ENCODE measurements at regions not wholly inside any gene's neighbourhood (a gene's known extent, or its start where the extent isn't known, plus 50 kb on each side); places are given as distances from the start of the nearest gene placed in this dataset.

DNA sequence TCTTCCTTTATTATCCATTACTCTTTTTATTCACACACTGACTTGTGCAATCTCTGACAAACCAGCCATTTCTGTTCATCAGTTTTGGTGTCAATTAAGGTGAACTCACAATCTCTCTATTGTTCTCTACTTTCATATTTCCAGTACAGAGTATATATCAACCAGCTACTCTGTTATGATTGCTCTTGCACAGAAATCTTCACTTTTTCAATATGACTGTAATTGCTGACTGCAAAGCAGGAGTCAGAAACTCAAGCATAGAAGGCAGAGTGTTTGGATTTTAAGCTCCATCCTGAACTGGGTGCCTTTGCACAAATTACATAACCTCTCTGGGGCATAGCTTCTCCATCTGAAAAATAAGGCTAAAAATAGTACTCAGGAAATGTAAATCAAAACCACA, 1042.0 kb downstream of the GRM8 start:
- Histone ChIP-seq H3K9ac (ENCODE audit: control insufficient read depth, extremely low read depth, insufficient read depth, low read length) (no peak overlapping the region), H4K20me1 (ENCODE audit: control insufficient read depth, extremely low read depth, insufficient read depth, low read length) (no peaks in the 10 kb centered on the region), H3K27me3 (ENCODE audit: control insufficient read depth, extremely low read depth, insufficient read depth, low read length) (no peaks in the 10 kb centered on the region), H3K36me3 (ENCODE audit: control insufficient read depth in 2 of 2, extremely low read depth in 1 of 2, insufficient read depth in 2 of 2, low read length in 2 of 2) (no peaks in the 10 kb centered on the region), H3K9me3 (ENCODE audit: control insufficient read depth, low read depth, low read length) (no peaks in the 10 kb centered on the region), H3K79me2 (ENCODE audit: control insufficient read depth, insufficient read depth, low read length) (no peaks in the 10 kb centered on the region), H3K27ac (ENCODE audit: control insufficient read depth, insufficient read depth, low read length) (no peak overlapping the region), H3K9me1 (ENCODE audit: control insufficient read depth, extremely low read depth, insufficient read depth, low read length) (no peaks in the 10 kb centered on the region), H3K4me2 (ENCODE audit: control insufficient read depth, extremely low read depth, insufficient read depth, low read depth, low read length) (no peak overlapping the region), H3K4me3 (ENCODE audit: control insufficient read depth in 2 of 3, extremely low read depth in 1 of 3, insufficient read depth in 2 of 3, low read depth in 1 of 3, low read length in 3 of 3) (no peak overlapping the region), H3K4me1 (ENCODE audit: control insufficient read depth, extremely low read depth, insufficient read depth, low read length) (peaks cover 5% of the 10 kb centered on the region), H2AFZ (ENCODE audit: control insufficient read depth, low read length) (no peak overlapping the region)
- dilution Hi-C loops (cut with MboI; ENCODE audit: extremely low pct_ligation_motif_present, low sequenced_read_pairs), result no loop called here
- FAIRE-seq (no peak), DNase-seq (ENCODE audit: low read depth, low spot score) (no peak)
- TF ChIP-seq EZH2 (IDR thresholded peaks at IDR 0.05; ENCODE audit: low read length) (no peak), CTCF (optimal IDR thresholded peaks at IDR 0.05 in 1 of 3, IDR thresholded peaks at IDR 0.05 in 1 of 3, conservative IDR thresholded peaks at IDR 0.05 in 1 of 3; ENCODE audit: extremely low read depth in 1 of 3, insufficient read depth in 2 of 3, low read length in 3 of 3) (no peak)

- Histone ChIP-seq H3K4me2 (ENCODE audit: control insufficient read depth, extremely low read depth, insufficient read depth, low read depth, low read length) (no peak overlapping the region), H3K9me1 (ENCODE audit: control insufficient read depth, extremely low read depth, insufficient read depth, low read length) (no peaks in the 10 kb centered on the region), H3K27ac (ENCODE audit: control insufficient read depth, insufficient read depth, low read length) (no peak overlapping the region), H3K4me3 (ENCODE audit: control insufficient read depth in 2 of 3, extremely low read depth in 1 of 3, insufficient read depth in 2 of 3, low read depth in 1 of 3, low read length in 3 of 3) (no peak overlapping the region), H3K9me3 (ENCODE audit: control insufficient read depth, low read depth, low read length) (no peaks in the 10 kb centered on the region), H2AFZ (ENCODE audit: control insufficient read depth, low read length) (no peak overlapping the region), H3K9ac (ENCODE audit: control insufficient read depth, extremely low read depth, insufficient read depth, low read length) (no peak overlapping the region), H3K4me1 (ENCODE audit: control insufficient read depth, extremely low read depth, insufficient read depth, low read length) (no peaks in the 10 kb centered on the region), H3K79me2 (ENCODE audit: control insufficient read depth, insufficient read depth, low read length) (no peaks in the 10 kb centered on the region), H4K20me1 (ENCODE audit: control insufficient read depth, extremely low read depth, insufficient read depth, low read length) (no peaks in the 10 kb centered on the region), H3K27me3 (ENCODE audit: control insufficient read depth, extremely low read depth, insufficient read depth, low read length) (no peaks in the 10 kb centered on the region), H3K36me3 (ENCODE audit: control insufficient read depth in 2 of 2, extremely low read depth in 1 of 2, insufficient read depth in 2 of 2, low read length in 2 of 2) (no peaks in the 10 kb centered on the region)
- DNase-seq (ENCODE audit: low read depth, low spot score), result no peak
- dilution Hi-C loops (cut with MboI; ENCODE audit: extremely low pct_ligation_motif_present, low sequenced_read_pairs), result no loop called here
- no peak for TF ChIP-seq EZH2 (IDR thresholded peaks at IDR 0.05; ENCODE audit: low read length)
- no peak for FAIRE-seq
These were observed 1049.6 kb downstream of the GRM8 start for GRCh38 chr7:126203185-126203584.

- no peak overlapping the region for H2AFZ ChIP-seq (ENCODE audit: control insufficient read depth, low read length)
- no peak overlapping the region for H3K4me3 ChIP-seq (ENCODE audit: control insufficient read depth in 2 of 3, extremely low read depth in 1 of 3, insufficient read depth in 2 of 3, low read depth in 1 of 3, low read length in 3 of 3)
- no peaks in the 10 kb centered on the region for H3K4me1 ChIP-seq (ENCODE audit: control insufficient read depth, extremely low read depth, insufficient read depth, low read length)
- H3K9ac ChIP-seq (ENCODE audit: control insufficient read depth, extremely low read depth, insufficient read depth, low read length), result no peak overlapping the region
- H3K79me2 ChIP-seq (ENCODE audit: control insufficient read depth, insufficient read depth, low read length), result no peaks in the 10 kb centered on the region
- DNase-seq (ENCODE audit: low read depth, low spot score), result no peak
- no peak overlapping the region for H3K27ac ChIP-seq (ENCODE audit: control insufficient read depth, insufficient read depth, low read length)
- H3K36me3 ChIP-seq (ENCODE audit: control insufficient read depth in 2 of 2, extremely low read depth in 1 of 2, insufficient read depth in 2 of 2, low read length in 2 of 2), result no peaks in the 10 kb centered on the region
- TF ChIP-seq CTCF (optimal IDR thresholded peaks at IDR 0.05 in 1 of 3, IDR thresholded peaks at IDR 0.05 in 1 of 3, conservative IDR thresholded peaks at IDR 0.05 in 1 of 3; ENCODE audit: extremely low read depth in 1 of 3, insufficient read depth in 2 of 3, low read length in 3 of 3) (no peak), EZH2 (IDR thresholded peaks at IDR 0.05; ENCODE audit: low read length) (no peak)
- no peaks in the 10 kb centered on the region for H3K9me3 ChIP-seq (ENCODE audit: control insufficient read depth, low read depth, low read length)
- no peaks in the 10 kb centered on the region for H3K9me1 ChIP-seq (ENCODE audit: control insufficient read depth, extremely low read depth, insufficient read depth, low read length)
- no peaks in the 10 kb centered on the region for H3K27me3 ChIP-seq (ENCODE audit: control insufficient read depth, extremely low read depth, insufficient read depth, low read length)
- no peak for FAIRE-seq
- no peak overlapping the region for H3K4me2 ChIP-seq (ENCODE audit: control insufficient read depth, extremely low read depth, insufficient read depth, low read depth, low read length)
- dilution Hi-C loops (cut with MboI; ENCODE audit: extremely low pct_ligation_motif_present, low sequenced_read_pairs), result no loop called here
- H4K20me1 ChIP-seq (ENCODE audit: control insufficient read depth, extremely low read depth, insufficient read depth, low read length), result no peaks in the 10 kb centered on the region
These were observed 1050.6 kb downstream of the GRM8 start for GRCh38 chr7:126202177-126202576.

Data from keratinocyte (primary cell).